GM18870 (cell line): ENCODE measurements at regions not wholly inside any gene's neighbourhood (a gene's known extent, or its start where the extent isn't known, plus 50 kb on each side); places are given as distances from the start of the nearest gene placed in this dataset.

ENCODE experiments used
- ATAC-seq: cut with Tn5 transposase; IDR thresholded peaks from one replicate; pipeline ENCODE4 v1.9.1; 2021; ENCODE audit warnings: moderate library complexity; ENCODE audit not compliant: unreplicated experiment

- ATAC-seq: no peak
Observed at GRCh38 chr14:95466506-95466905, 49.9 kb downstream of the SYNE3 start.

GRCh38 chr14:95465936-95466335, 50.5 kb downstream of the SYNE3 start:
- ATAC-seq: no peak

GRCh38 chr14:95465358-95465757, 51.1 kb downstream of the SYNE3 start:
- ATAC-seq: no peak

GRCh38 chr14:95464514-95464913, 51.9 kb downstream of the SYNE3 start:
- no peak for ATAC-seq

- no peak for ATAC-seq
Observed at GRCh38 chr14:95464103-95464502, 52.3 kb downstream of the SYNE3 start.

- ATAC-seq: no peak
Observed at GRCh38 chr14:95463171-95463901, 53.1 kb downstream of the SYNE3 start.

- ATAC-seq: no peak
Observed at GRCh38 chr14:95462491-95462890, 54.0 kb downstream of the SYNE3 start.

GRCh38 chr14:95460647-95461478, 55.6 kb downstream of the SYNE3 start:
- no peak for ATAC-seq

GRCh38 chr14:95458906-95459305, 57.5 kb downstream of the SYNE3 start:
- ATAC-seq: no peak

GRCh38 chr14:95458459-95458858, 58.0 kb downstream of the SYNE3 start:
- ATAC-seq: no peak

- ATAC-seq: no peak
Observed at GRCh38 chr14:95456281-95456680, 60.2 kb downstream of the SYNE3 start.

- ATAC-seq: no peak
Observed at GRCh38 chr14:95455246-95455645, 61.2 kb downstream of the SYNE3 start.

- no peak for ATAC-seq
Observed at GRCh38 chr14:95453713-95453980, 62.8 kb downstream of the SYNE3 start.

- no peak for ATAC-seq
Observed at GRCh38 chr14:95452893-95453712, 63.3 kb downstream of the SYNE3 start.

- no peak for ATAC-seq
Observed at GRCh38 chr14:95452176-95452892, 64.1 kb downstream of the SYNE3 start.

- ATAC-seq: no peak
Observed at GRCh38 chr14:95449131-95449530, 67.3 kb downstream of the SYNE3 start.

GRCh38 chr14:95446470-95446869, 70.0 kb downstream of the SYNE3 start:
- no peak for ATAC-seq

- ATAC-seq: no peak
Observed at GRCh38 chr14:95445676-95446075, 70.8 kb downstream of the SYNE3 start.

- ATAC-seq: no peak
Observed at GRCh38 chr14:95445161-95445560, 71.3 kb downstream of the SYNE3 start.

GRCh38 chr14:95444132-95445129, 72.0 kb downstream of the SYNE3 start:
- ATAC-seq: no peak
